ENCODE measurements at regions not wholly inside any gene's neighbourhood (a gene's known extent, or its start where the extent isn't known, plus 50 kb on each side); places are given as distances from the start of the nearest gene placed in this dataset.

- H3K27ac Mint-ChIP-seq = no peak overlapping the region
- Histone ChIP-seq H2AFZ (ENCODE audit: insufficient read depth, low read depth, low read length, poor library complexity, severe bottlenecking) (no peak overlapping the region), H3K4me1 (ENCODE audit: control insufficient read depth in 1 of 2, insufficient read depth in 2 of 2, low read length in 2 of 2) (no peaks in the 10 kb centered on the region), H3K27ac (ENCODE audit: low read depth in 1 of 2, low read length in 2 of 2) (no peak overlapping the region), H4K20me1 (ENCODE audit: insufficient read depth, low read length) (no peaks in the 10 kb centered on the region), H3K9ac (ENCODE audit: insufficient read depth, low read length, poor library complexity, severe bottlenecking) (no peak overlapping the region), H3K4me2 (replicated peaks; ENCODE audit: extremely low read depth, low read length, poor library complexity, severe bottlenecking) (no peak overlapping the region), H3K9me3 (replicated peaks in 1 of 2; ENCODE audit: control insufficient read depth in 1 of 2, insufficient read depth in 1 of 2, low read length in 2 of 2) (no peaks in the 10 kb centered on the region), H3K27me3 (ENCODE audit: control insufficient read depth in 2 of 2, insufficient read depth in 2 of 2, low read length in 2 of 2) (no peaks in the 10 kb centered on the region), H3K4me3 (replicated peaks in 1 of 3; ENCODE audit: low read depth in 2 of 3, low read length in 3 of 3) (no peak overlapping the region), H3K36me3 (replicated peaks in 1 of 2; ENCODE audit: control insufficient read depth in 1 of 2, insufficient read depth in 2 of 2, low read length in 2 of 2) (no peaks in the 10 kb centered on the region), H3K79me2 (ENCODE audit: insufficient read depth, low read length) (no peaks in the 10 kb centered on the region)
- 100% methylated on average over 3 of the region's 7 CpGs for WGBS (ENCODE audit: insufficient coverage)
- DNase-seq = no peak
- TF ChIP-seq, protein P1, sequence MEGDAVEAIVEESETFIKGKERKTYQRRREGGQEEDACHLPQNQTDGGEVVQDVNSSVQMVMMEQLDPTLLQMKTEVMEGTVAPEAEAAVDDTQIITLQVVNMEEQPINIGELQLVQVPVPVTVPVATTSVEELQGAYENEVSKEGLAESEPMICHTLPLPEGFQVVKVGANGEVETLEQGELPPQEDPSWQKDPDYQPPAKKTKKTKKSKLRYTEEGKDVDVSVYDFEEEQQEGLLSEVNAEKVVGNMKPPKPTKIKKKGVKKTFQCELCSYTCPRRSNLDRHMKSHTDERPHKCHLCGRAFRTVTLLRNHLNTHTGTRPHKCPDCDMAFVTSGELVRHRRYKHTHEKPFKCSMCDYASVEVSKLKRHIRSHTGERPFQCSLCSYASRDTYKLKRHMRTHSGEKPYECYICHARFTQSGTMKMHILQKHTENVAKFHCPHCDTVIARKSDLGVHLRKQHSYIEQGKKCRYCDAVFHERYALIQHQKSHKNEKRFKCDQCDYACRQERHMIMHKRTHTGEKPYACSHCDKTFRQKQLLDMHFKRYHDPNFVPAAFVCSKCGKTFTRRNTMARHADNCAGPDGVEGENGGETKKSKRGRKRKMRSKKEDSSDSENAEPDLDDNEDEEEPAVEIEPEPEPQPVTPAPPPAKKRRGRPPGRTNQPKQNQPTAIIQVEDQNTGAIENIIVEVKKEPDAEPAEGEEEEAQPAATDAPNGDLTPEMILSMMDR (IDR thresholded peaks at IDR 0.05) = no peak
- peaks cover 2 to 9% (median 3%) of the 10 kb centered on the region in 3 donors for H3K27me3 Mint-ChIP-seq (ENCODE audit: low read depth in 3 of 3)
- intact Hi-C loops (cut with micrococcal nuclease) = no loop called here
- H3K4me3 Mint-ChIP-seq = no peak overlapping the region
- H3K4me1 Mint-ChIP-seq = no peaks in the 10 kb centered on the region
- H3K9me3 Mint-ChIP-seq = peaks cover 0 to 7% (median 0%) of the 10 kb centered on the region in 7 donors
- H3K36me3 Mint-ChIP-seq = no peaks in the 10 kb centered on the region
These were observed 238.8 kb downstream of the EMX2 start for GRCh38 chr10:117781216-117781831.

DNA sequence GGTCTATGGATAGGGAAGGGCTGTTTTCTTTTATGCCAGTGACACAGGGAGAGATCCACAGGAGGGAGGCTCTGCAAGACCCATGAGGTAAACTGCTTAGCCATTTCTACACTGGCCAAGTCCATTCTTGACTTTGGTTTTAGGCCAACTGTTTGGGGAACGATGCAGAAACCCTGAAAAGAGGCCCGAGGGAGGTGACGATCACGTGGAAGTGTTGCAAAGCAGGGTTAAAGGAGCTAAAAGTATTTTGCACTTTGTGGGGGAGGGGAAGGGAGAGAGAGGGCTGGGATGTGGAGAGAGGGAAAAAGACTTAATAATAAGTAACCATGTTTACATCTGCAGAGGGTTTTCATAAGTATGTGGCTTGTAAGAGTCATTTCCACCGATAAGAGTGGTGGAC, 239.7 kb downstream of the EMX2 start:
- H3K27me3 ChIP-seq (ENCODE audit: control insufficient read depth in 2 of 2, insufficient read depth in 2 of 2, low read length in 2 of 2) = no peaks in the 10 kb centered on the region
- Mint-ChIP-seq H3K4me1 (no peaks in the 10 kb centered on the region), H3K36me3 (no peaks in the 10 kb centered on the region), H3K4me3 (no peak overlapping the region), H3K27ac (no peak overlapping the region), H3K27me3 (ENCODE audit: low read depth in 3 of 3) (peaks cover 3 to 9% (median 5%) of the 10 kb centered on the region in 3 donors), H3K9me3 (peaks cover 0 to 4% (median 0%) of the 10 kb centered on the region in 7 donors)
- no peaks in the 10 kb centered on the region for H3K79me2 ChIP-seq (ENCODE audit: insufficient read depth, low read length)
- H3K36me3 ChIP-seq (replicated peaks in 1 of 2; ENCODE audit: control insufficient read depth in 1 of 2, insufficient read depth in 2 of 2, low read length in 2 of 2) = no peaks in the 10 kb centered on the region
- no peaks in the 10 kb centered on the region for H3K4me1 ChIP-seq (ENCODE audit: control insufficient read depth in 1 of 2, insufficient read depth in 2 of 2, low read length in 2 of 2)
- H3K4me3 ChIP-seq (replicated peaks in 1 of 3; ENCODE audit: low read depth in 2 of 3, low read length in 3 of 3) = no peak overlapping the region
- WGBS (ENCODE audit: insufficient coverage) = 29% methylated on average over 4 of the region's 5 CpGs
- no peak overlapping the region for H3K9ac ChIP-seq (ENCODE audit: insufficient read depth, low read length, poor library complexity, severe bottlenecking)
- H3K9me3 ChIP-seq (replicated peaks in 1 of 2; ENCODE audit: control insufficient read depth in 1 of 2, insufficient read depth in 1 of 2, low read length in 2 of 2) = no peaks in the 10 kb centered on the region
- TF ChIP-seq, protein P1 (IDR thresholded peaks at IDR 0.05) = no peak
- intact Hi-C loops (cut with micrococcal nuclease) = no loop called here
- H3K27ac ChIP-seq (ENCODE audit: low read depth in 1 of 2, low read length in 2 of 2) = no peak overlapping the region
- no peak for DNase-seq
- no peaks in the 10 kb centered on the region for H4K20me1 ChIP-seq (ENCODE audit: insufficient read depth, low read length)
- no peak overlapping the region for H2AFZ ChIP-seq (ENCODE audit: insufficient read depth, low read depth, low read length, poor library complexity, severe bottlenecking)
- H3K4me2 ChIP-seq (replicated peaks; ENCODE audit: extremely low read depth, low read length, poor library complexity, severe bottlenecking) = no peak overlapping the region

All from CD14-positive monocyte (primary cell).